Neural cell (in vitro differentiated cells): ENCODE measurements at regions not wholly inside any gene's neighbourhood (a gene's known extent, or its start where the extent isn't known, plus 50 kb on each side); places are given as distances from the start of the nearest gene placed in this dataset.

Experiments
- H2AFZ ChIP-seq: fragments of 200-600, 300-800 bp; sonication (generic), shearing (Covaris generic); 2 replicates; pipeline ENCODE4 v1.6.0; 2014; ENCODE audit warnings: low read depth, mild to moderate bottlenecking, antibody characterized with exemption, low read length, moderate library complexity
- H3F3A ChIP-seq: fragments of 200-600 bp; shearing (Covaris generic); 2 replicates; pipeline ENCODE4 v1.6.1; 2016; ENCODE audit warnings: mild to moderate bottlenecking, moderate library complexity, mixed read lengths, antibody characterized with exemption, low read length; ENCODE audit not compliant: insufficient read depth, poor library complexity, severe bottlenecking
- H3K27ac ChIP-seq: fragments of 200-600, 300-800 bp; sonication (generic), shearing (Covaris generic); 2 replicates; pipeline ENCODE4 v1.5.1; 2014; ENCODE audit warnings: mild to moderate bottlenecking, low read length, moderate library complexity
- H3K27me3 ChIP-seq: fragments of 300-800, 200-600 bp; sonication (generic), shearing (Covaris generic); 2 replicates; pipeline ENCODE4 v1.6.0; 2014; ENCODE audit warnings: mild to moderate bottlenecking, low read depth, low read length, moderate library complexity; ENCODE audit not compliant: insufficient read depth
- H3K36me3 ChIP-seq: fragments of 300-800, 200-600 bp; sonication (generic), shearing (Covaris generic); 2 replicates; pipeline ENCODE4 v1.5.1; 2014; ENCODE audit warnings: mild to moderate bottlenecking, antibody characterized with exemption, low read length, moderate library complexity; ENCODE audit not compliant: insufficient read depth
- H3K4me2 ChIP-seq: fragments of 300-800, 200-600 bp; sonication (generic), shearing (Covaris generic); 2 replicates; pipeline ENCODE4 v1.6.0; 2014; ENCODE audit warnings: mild to moderate bottlenecking, low read length
- H3K4me3 ChIP-seq: fragments of 300-800, 200-600 bp; sonication (generic), shearing (Covaris generic); 2 replicates; pipeline ENCODE4 v1.5.1; 2014; ENCODE audit warnings: mild to moderate bottlenecking, low read length, moderate library complexity
- H3K79me2 ChIP-seq: fragments of 200-600 bp; shearing (Covaris generic); replicated peaks from 2 replicates; pipeline ENCODE4 v1.6.0; 2014; ENCODE audit warnings: mild to moderate bottlenecking, low read length, moderate library complexity; ENCODE audit not compliant: insufficient read depth
- H3K9ac ChIP-seq: fragments of 300-800, 200-600 bp; sonication (generic), shearing (Covaris generic); 2 replicates; pipeline ENCODE4 v1.6.1; 2016; ENCODE audit warnings: mild to moderate bottlenecking, low read length, mixed read lengths
- H3K9me2 ChIP-seq: fragments of 200-600 bp; shearing (Covaris generic); 2 replicates; pipeline ENCODE4 v1.6.1; 2016; ENCODE audit warnings: mild to moderate bottlenecking, low read length, mixed read lengths; ENCODE audit not compliant: insufficient read depth
- H3K9me3 ChIP-seq: fragments of 200-600, 300-800 bp; sonication (generic), shearing (Covaris generic); 2 replicates; pipeline ENCODE4 v1.6.1; 2016; ENCODE audit warnings: mild to moderate bottlenecking, mixed run types, low read length, moderate library complexity, mixed read lengths
- H4K20me1 ChIP-seq: fragments of 200-600 bp; shearing (Covaris generic); 2 replicates; pipeline ENCODE4 v1.6.1; 2016; ENCODE audit warnings: mild to moderate bottlenecking, mixed run types; ENCODE audit not compliant: insufficient read depth
- EP300 ChIP-seq: fragments of 450-650 bp; conservative IDR thresholded peaks from 2 replicates; pipeline ENCODE4 v1.6.1; 2014; ENCODE audit warnings: antibody characterized with exemption, mild to moderate bottlenecking, moderate library complexity; ENCODE audit not compliant: poor library complexity, severe bottlenecking
- EZH2 ChIP-seq: fragments of 200-600, 300-800 bp; shearing (Covaris generic), sonication (generic); IDR thresholded peaks from 2 replicates; pipeline ENCODE4 v1.6.1; 2014; ENCODE audit warnings: antibody characterized with exemption, low read length, borderline replicate concordance, mild to moderate bottlenecking; ENCODE audit not compliant: insufficient read depth, poor library complexity, severe bottlenecking
- MXI1 ChIP-seq: fragments of 450-650 bp; conservative IDR thresholded peaks from 2 replicates; pipeline ENCODE4 v1.6.1; 2014; ENCODE audit warnings: antibody characterized with exemption, mild to moderate bottlenecking; ENCODE audit not compliant: poor library complexity, severe bottlenecking
- POLR2AphosphoS5 ChIP-seq: IDR thresholded peaks from 2 replicates; pipeline ENCODE4 v1.6.1; 2012
- RAD21 ChIP-seq: fragments of 450-650 bp; conservative IDR thresholded peaks from 2 replicates; pipeline ENCODE4 v1.6.1; 2014; ENCODE audit warnings: antibody characterized with exemption, mild to moderate bottlenecking, moderate library complexity
- SMC3 ChIP-seq: fragments of 450-650 bp; conservative IDR thresholded peaks from 2 replicates; pipeline ENCODE4 v1.6.1; 2014; ENCODE audit warnings: antibody characterized with exemption, mild to moderate bottlenecking, moderate library complexity; ENCODE audit not compliant: poor library complexity
- TAF1 ChIP-seq: IDR thresholded peaks from 2 replicates; pipeline ENCODE4 v1.6.1; 2012; ENCODE audit warnings: low read depth
- TF ChIP-seq, protein P1 (sequence below): fragments of 450-650 bp; IDR thresholded peaks from 2 replicates; pipeline ENCODE4 v1.5.1; 2014; ENCODE audit warnings: antibody characterized with exemption, mild to moderate bottlenecking, moderate library complexity; ENCODE audit not compliant: poor library complexity, severe bottlenecking
- TF ChIP-seq, protein P2 (sequence below): IDR thresholded peaks from 2 replicates; pipeline ENCODE4 v1.6.1; 2012; ENCODE audit warnings: borderline replicate concordance

DNA sequence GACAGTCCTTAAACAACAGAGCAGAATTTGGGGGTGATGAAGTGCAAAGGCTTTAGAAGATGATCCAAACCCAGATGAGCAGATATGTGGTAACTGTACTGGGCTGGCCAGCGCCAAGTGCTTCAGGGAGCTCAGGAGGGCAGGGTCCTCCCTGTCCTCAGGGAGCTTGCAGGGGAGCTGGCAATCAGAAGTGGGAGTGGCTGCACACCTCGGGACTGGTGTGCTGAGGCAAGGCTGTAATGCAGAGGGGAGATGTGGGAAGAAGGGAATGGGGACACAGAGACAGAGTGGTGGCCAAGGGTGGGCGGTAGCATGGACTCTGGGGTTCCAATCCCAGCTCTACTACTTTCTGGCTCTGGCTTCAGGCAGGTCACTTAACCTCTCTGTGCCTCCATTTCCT is 235.6 kb upstream of the NCAM1 start:
- H3K9ac ChIP-seq = no peak overlapping the region
- H3K79me2 ChIP-seq = no peaks in the 10 kb centered on the region
- no peak overlapping the region for H2AFZ ChIP-seq
- no peaks in the 10 kb centered on the region for H3K9me2 ChIP-seq
- H4K20me1 ChIP-seq = no peaks in the 10 kb centered on the region
- TF ChIP-seq POLR2AphosphoS5 (no peak), SMC3 (no peak), TAF1 (no peak), MXI1 (no peak), EZH2 (no peak), RAD21 (no peak), EP300 (no peak)
- TF ChIP-seq, protein P1, sequence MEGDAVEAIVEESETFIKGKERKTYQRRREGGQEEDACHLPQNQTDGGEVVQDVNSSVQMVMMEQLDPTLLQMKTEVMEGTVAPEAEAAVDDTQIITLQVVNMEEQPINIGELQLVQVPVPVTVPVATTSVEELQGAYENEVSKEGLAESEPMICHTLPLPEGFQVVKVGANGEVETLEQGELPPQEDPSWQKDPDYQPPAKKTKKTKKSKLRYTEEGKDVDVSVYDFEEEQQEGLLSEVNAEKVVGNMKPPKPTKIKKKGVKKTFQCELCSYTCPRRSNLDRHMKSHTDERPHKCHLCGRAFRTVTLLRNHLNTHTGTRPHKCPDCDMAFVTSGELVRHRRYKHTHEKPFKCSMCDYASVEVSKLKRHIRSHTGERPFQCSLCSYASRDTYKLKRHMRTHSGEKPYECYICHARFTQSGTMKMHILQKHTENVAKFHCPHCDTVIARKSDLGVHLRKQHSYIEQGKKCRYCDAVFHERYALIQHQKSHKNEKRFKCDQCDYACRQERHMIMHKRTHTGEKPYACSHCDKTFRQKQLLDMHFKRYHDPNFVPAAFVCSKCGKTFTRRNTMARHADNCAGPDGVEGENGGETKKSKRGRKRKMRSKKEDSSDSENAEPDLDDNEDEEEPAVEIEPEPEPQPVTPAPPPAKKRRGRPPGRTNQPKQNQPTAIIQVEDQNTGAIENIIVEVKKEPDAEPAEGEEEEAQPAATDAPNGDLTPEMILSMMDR = no peak
- TF ChIP-seq, protein P2, sequence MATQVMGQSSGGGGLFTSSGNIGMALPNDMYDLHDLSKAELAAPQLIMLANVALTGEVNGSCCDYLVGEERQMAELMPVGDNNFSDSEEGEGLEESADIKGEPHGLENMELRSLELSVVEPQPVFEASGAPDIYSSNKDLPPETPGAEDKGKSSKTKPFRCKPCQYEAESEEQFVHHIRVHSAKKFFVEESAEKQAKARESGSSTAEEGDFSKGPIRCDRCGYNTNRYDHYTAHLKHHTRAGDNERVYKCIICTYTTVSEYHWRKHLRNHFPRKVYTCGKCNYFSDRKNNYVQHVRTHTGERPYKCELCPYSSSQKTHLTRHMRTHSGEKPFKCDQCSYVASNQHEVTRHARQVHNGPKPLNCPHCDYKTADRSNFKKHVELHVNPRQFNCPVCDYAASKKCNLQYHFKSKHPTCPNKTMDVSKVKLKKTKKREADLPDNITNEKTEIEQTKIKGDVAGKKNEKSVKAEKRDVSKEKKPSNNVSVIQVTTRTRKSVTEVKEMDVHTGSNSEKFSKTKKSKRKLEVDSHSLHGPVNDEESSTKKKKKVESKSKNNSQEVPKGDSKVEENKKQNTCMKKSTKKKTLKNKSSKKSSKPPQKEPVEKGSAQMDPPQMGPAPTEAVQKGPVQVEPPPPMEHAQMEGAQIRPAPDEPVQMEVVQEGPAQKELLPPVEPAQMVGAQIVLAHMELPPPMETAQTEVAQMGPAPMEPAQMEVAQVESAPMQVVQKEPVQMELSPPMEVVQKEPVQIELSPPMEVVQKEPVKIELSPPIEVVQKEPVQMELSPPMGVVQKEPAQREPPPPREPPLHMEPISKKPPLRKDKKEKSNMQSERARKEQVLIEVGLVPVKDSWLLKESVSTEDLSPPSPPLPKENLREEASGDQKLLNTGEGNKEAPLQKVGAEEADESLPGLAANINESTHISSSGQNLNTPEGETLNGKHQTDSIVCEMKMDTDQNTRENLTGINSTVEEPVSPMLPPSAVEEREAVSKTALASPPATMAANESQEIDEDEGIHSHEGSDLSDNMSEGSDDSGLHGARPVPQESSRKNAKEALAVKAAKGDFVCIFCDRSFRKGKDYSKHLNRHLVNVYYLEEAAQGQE = no peak
- H3K4me2 ChIP-seq = no peak overlapping the region
- no peaks in the 10 kb centered on the region for H3K36me3 ChIP-seq
- no peaks in the 10 kb centered on the region for H3K27me3 ChIP-seq
- H3F3A ChIP-seq = no peaks in the 10 kb centered on the region
- H3K9me3 ChIP-seq = no peaks in the 10 kb centered on the region
- no peak overlapping the region for H3K4me3 ChIP-seq
- H3K27ac ChIP-seq = no peak overlapping the region

DNA sequence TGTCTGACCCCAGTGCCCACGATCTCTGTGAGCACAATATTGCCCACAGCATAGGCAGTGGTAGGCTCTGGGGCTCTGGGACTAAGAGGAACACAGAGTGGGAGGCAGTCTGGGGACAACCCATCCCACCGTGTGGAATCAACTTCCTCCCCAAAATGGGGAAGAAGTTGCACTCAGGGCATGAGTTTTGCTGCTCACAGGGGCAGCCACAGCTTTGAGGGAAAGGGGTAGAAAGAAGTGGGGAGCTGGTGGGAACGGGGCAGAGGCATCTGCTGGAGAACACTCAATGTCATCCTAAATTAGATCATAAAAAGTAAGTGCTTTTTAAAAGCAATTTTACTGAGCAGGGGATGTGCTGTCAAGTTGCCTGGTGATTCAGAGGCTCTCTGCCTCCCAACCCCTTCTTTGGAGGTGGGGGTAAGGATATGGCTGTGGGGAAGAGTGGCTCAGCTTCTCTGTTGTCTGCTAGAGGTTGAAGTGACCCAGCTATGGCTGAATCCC is 233.8 kb upstream of the NCAM1 start:
- no peak overlapping the region for H3K9ac ChIP-seq
- no peaks in the 10 kb centered on the region for H3K9me2 ChIP-seq
- no peaks in the 10 kb centered on the region for H4K20me1 ChIP-seq
- TF ChIP-seq POLR2AphosphoS5 (no peak), EP300 (no peak), TAF1 (no peak), EZH2 (no peak), RAD21 (no peak), SMC3 (no peak), MXI1 (no peak)
- TF ChIP-seq, protein P2 = no peak
- TF ChIP-seq, protein P1 = no peak
- H3K79me2 ChIP-seq = no peaks in the 10 kb centered on the region
- no peak overlapping the region for H3K27ac ChIP-seq
- no peaks in the 10 kb centered on the region for H3F3A ChIP-seq
- H3K9me3 ChIP-seq = no peaks in the 10 kb centered on the region
- no peaks in the 10 kb centered on the region for H3K27me3 ChIP-seq
- no peak overlapping the region for H2AFZ ChIP-seq
- H3K4me3 ChIP-seq = no peak overlapping the region
- no peaks in the 10 kb centered on the region for H3K36me3 ChIP-seq
- no peak overlapping the region for H3K4me2 ChIP-seq
